ENCODE measurements at regions not wholly inside any gene's neighbourhood (a gene's known extent, or its start where the extent isn't known, plus 50 kb on each side); places are given as distances from the start of the nearest gene placed in this dataset.
A peak's percentile ranks its signal among the peaks of the same experiment; 100 is the strongest.

DNA sequence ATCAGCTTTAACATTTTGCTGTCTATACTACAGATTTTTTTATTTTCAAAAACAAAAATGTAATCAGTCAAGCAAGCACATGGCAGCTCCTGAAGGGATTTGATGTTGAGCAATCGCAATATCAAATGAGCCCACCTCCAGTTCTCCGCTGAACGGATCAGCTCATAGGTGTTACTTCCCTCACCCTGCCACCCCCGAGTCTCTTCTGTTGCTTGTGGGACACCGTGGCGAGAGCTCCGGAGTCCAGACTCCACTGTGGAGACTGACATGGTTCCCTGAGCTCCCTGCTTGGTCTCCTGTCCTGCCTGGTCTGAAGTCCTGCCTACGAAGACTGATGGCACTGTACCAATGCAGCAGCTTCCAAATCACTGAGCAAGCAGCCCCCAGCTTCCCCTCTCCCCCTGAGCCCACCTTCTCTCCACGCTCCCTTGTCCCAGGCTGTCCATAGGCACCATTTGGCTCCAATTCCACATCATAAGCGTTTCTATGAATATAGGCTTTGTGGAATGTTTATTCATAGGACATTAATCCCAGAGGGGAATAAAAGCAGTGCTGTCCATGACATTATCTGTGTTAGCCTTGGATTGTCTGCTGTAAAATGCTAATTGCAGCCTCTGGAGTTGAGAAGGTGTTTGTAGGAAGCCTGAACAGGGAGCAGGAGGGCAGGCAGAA is 162.2 kb downstream of the LY86 start:
- TF ChIP-seq, protein P1, sequence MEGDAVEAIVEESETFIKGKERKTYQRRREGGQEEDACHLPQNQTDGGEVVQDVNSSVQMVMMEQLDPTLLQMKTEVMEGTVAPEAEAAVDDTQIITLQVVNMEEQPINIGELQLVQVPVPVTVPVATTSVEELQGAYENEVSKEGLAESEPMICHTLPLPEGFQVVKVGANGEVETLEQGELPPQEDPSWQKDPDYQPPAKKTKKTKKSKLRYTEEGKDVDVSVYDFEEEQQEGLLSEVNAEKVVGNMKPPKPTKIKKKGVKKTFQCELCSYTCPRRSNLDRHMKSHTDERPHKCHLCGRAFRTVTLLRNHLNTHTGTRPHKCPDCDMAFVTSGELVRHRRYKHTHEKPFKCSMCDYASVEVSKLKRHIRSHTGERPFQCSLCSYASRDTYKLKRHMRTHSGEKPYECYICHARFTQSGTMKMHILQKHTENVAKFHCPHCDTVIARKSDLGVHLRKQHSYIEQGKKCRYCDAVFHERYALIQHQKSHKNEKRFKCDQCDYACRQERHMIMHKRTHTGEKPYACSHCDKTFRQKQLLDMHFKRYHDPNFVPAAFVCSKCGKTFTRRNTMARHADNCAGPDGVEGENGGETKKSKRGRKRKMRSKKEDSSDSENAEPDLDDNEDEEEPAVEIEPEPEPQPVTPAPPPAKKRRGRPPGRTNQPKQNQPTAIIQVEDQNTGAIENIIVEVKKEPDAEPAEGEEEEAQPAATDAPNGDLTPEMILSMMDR (IDR thresholded peaks at IDR 0.05; ENCODE audit: unreplicated experiment in 3 of 3): no peak
- Mint-ChIP-seq H3K9me3 (no peaks in the 10 kb centered on the region), H3K27me3 (ENCODE audit: low read depth) (peaks cover 32% of the 10 kb centered on the region), H3K36me3 (ENCODE audit: low read depth) (no peaks in the 10 kb centered on the region), H3K4me1 (peaks cover 57% of the 10 kb centered on the region), H3K27ac (peak overlapping the region; percentile 67 to 85 (median 84)), H3K4me3 (peak overlapping the region in 1 of 3 experiments; percentile 5)

DNA sequence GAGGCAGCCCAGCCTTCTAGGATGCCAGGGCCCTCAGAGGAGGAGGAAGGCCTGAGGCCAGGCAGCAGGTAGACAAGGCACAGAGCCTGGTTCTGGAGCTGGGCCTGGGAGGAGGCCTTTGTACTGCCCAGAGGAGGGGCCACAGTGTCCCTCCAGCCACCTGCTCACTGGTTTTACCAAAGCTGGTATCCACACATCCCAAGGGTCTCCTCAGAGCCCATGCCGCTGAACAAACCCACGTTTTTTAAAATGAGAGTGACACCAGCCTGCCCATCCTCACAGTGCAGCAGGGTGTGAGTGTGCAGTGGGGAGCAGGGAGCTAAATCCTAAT is 162.7 kb downstream of the LY86 start:
- Mint-ChIP-seq H3K27ac (peak overlapping the region; percentile 67 to 85 (median 84)), H3K4me3 (peak overlapping the region in 1 of 3 experiments; percentile 5), H3K9me3 (no peaks in the 10 kb centered on the region), H3K36me3 (ENCODE audit: low read depth) (no peaks in the 10 kb centered on the region), H3K4me1 (peaks cover 55% of the 10 kb centered on the region), H3K27me3 (ENCODE audit: low read depth) (peaks cover 32% of the 10 kb centered on the region)
- TF ChIP-seq, protein P1 (IDR thresholded peaks at IDR 0.05; ENCODE audit: unreplicated experiment in 3 of 3): no peak

DNA sequence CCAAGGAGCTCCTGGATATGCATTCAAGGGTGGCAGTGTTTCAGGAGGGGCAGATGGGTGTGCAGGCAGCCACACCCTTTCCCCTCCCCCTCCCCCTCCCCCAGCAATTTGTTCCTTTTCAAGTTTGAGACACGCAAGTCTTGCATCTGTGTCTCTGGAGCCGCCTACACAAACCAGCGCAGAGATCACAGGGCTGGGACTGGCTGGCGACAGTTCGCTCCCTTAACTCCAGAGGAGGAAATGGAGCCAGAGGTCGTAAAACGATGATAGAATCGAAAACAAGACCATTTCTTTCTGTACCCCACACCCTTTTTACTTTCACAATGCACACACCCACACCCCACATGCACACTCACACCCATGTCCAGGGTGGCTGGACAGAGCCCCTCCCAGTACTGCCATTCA is 163.1 kb downstream of the LY86 start:
- Mint-ChIP-seq H3K27ac (peak overlapping the region; percentile 84 to 96 (median 85)), H3K4me1 (peaks cover 52% of the 10 kb centered on the region), H3K4me3 (peak overlapping the region in 2 of 3 experiments; percentile 11 to 31), H3K9me3 (no peaks in the 10 kb centered on the region), H3K27me3 (ENCODE audit: low read depth) (peaks cover 32% of the 10 kb centered on the region), H3K36me3 (ENCODE audit: low read depth) (no peaks in the 10 kb centered on the region)
- TF ChIP-seq, protein P1 (IDR thresholded peaks at IDR 0.05; ENCODE audit: unreplicated experiment in 3 of 3): no peak

DNA sequence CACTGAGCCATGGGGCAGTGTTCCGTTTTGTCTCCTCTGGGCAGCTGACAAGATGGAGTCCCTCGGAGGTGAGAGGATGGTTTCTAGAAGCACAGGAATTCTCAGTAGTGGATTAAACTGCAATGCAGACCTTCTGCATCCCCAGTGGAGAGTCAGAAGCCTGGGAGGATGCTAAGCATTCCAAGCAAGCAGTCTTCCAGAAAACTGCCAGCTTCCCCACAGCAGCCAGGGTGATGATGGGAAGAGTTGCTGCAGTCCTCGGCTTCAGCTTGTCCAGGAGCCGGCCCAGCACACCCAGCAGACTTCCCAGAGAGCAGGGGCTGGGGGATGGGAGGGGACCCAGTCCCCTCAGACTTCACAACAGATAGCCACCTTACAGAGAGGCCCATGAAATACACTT is 163.6 kb downstream of the LY86 start:
- Mint-ChIP-seq H3K9me3 (no peaks in the 10 kb centered on the region), H3K4me3 (peak overlapping the region in 2 of 3 experiments; percentile 11 to 31), H3K4me1 (peaks cover 47% of the 10 kb centered on the region), H3K27me3 (ENCODE audit: low read depth) (peaks cover 32% of the 10 kb centered on the region), H3K36me3 (ENCODE audit: low read depth) (no peaks in the 10 kb centered on the region), H3K27ac (peak overlapping the region; percentile 84 to 96 (median 85))
- TF ChIP-seq, protein P1 (IDR thresholded peaks at IDR 0.05; ENCODE audit: unreplicated experiment in 3 of 3): no peak

DNA sequence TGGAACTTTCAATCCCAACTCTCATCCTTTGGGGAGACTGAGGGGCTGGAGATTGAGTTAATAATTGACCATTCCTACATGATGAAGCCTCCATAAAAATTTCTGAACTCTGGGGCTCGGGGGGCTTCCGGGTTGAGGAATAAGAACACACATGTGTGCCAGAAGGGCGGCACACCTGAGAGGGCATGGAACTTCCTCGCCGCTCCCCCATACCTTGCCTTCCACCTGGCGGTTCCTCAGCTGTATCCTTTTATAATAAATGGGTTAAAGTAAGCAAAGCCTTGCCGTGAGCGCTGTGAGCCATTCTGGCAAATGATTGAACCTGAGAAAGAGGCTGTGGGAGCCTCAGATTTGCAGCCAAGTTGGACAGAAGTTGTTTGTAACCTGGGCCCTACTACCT is 164.8 kb downstream of the LY86 start:
- H3K4me3 Mint-ChIP-seq: no peak overlapping the region

More for the DNA sequence above, 164.8 kb downstream of the LY86 start:
- H3K36me3 Mint-ChIP-seq (ENCODE audit: low read depth): no peaks in the 10 kb centered on the region
- no peaks in the 10 kb centered on the region for H3K9me3 Mint-ChIP-seq
- H3K27ac Mint-ChIP-seq: peak overlapping the region; percentile 84 to 96 (median 85)
- H3K4me1 Mint-ChIP-seq: peaks cover 43% of the 10 kb centered on the region
- peaks cover 29% of the 10 kb centered on the region for H3K27me3 Mint-ChIP-seq (ENCODE audit: low read depth)
- TF ChIP-seq, protein P1 (IDR thresholded peaks at IDR 0.05; ENCODE audit: unreplicated experiment in 3 of 3): no peak
